NCI-H748 treated with DMSO at 0.1 percent for 48 hours (cell line): ENCODE measurements at regions not wholly inside any gene's neighbourhood (a gene's known extent, or its start where the extent isn't known, plus 50 kb on each side); places are given as distances from the start of the nearest gene placed in this dataset.
A peak's percentile ranks its signal among the peaks of the same experiment; 100 is the strongest.

Experiments used
- DNase-seq: peaks from one replicate; lab custom pipeline; 2025; lab: John Stamatoyannopoulos, UW

- DNase-seq: no peak
These were observed 552.6 kb upstream of the GOLIM4 start for GRCh38 chr3:168648321-168648720.

GRCh38 chr3:168647582-168647981 lies 551.9 kb upstream of the GOLIM4 start:
- no peak for DNase-seq

GRCh38 chr3:168645180-168645579 lies 549.5 kb upstream of the GOLIM4 start:
- DNase-seq: no peak

GRCh38 chr3:168628549-168628948 lies 532.8 kb upstream of the GOLIM4 start:
- DNase-seq: no peak

GRCh38 chr3:168625477-168625876 lies 529.8 kb upstream of the GOLIM4 start:
- DNase-seq: no peak

- no peak for DNase-seq
These were observed 529.2 kb upstream of the GOLIM4 start for GRCh38 chr3:168624892-168625448.

- DNase-seq: no peak
These were observed 528.5 kb upstream of the GOLIM4 start for GRCh38 chr3:168624195-168624594.

GRCh38 chr3:168622795-168623194 lies 527.1 kb upstream of the GOLIM4 start:
- DNase-seq: no peak

GRCh38 chr3:168620854-168621253 lies 525.1 kb upstream of the GOLIM4 start:
- peak; percentile 4 for DNase-seq

GRCh38 chr3:168618827-168619470 lies 523.2 kb upstream of the GOLIM4 start:
- DNase-seq: no peak

GRCh38 chr3:168617658-168618057 lies 521.9 kb upstream of the GOLIM4 start:
- DNase-seq: no peak

- no peak for DNase-seq
These were observed 521.2 kb upstream of the GOLIM4 start for GRCh38 chr3:168616915-168617314.

GRCh38 chr3:168615493-168616020 lies 519.8 kb upstream of the GOLIM4 start:
- no peak for DNase-seq

GRCh38 chr3:168613151-168613550 lies 517.4 kb upstream of the GOLIM4 start:
- no peak for DNase-seq

- no peak for DNase-seq
These were observed 516.9 kb upstream of the GOLIM4 start for GRCh38 chr3:168612671-168613070.

GRCh38 chr3:168611826-168612225 lies 516.1 kb upstream of the GOLIM4 start:
- DNase-seq: no peak

- no peak for DNase-seq
These were observed 513.2 kb upstream of the GOLIM4 start for GRCh38 chr3:168608926-168609325.

- DNase-seq: no peak
These were observed 509.0 kb upstream of the GOLIM4 start for GRCh38 chr3:168604767-168605166.

GRCh38 chr3:168598250-168598649 lies 502.5 kb upstream of the GOLIM4 start:
- no peak for DNase-seq

- DNase-seq: no peak
These were observed 500.6 kb upstream of the GOLIM4 start for GRCh38 chr3:168596175-168596823.

GRCh38 chr3:168591587-168591986 lies 495.9 kb upstream of the GOLIM4 start:
- DNase-seq: no peak

- DNase-seq: no peak
These were observed 493.7 kb upstream of the GOLIM4 start for GRCh38 chr3:168589376-168589775.

GRCh38 chr3:168585544-168585943 lies 489.8 kb upstream of the GOLIM4 start:
- DNase-seq: no peak
